ENCODE measurements at regions not wholly inside any gene's neighbourhood (a gene's known extent, or its start where the extent isn't known, plus 50 kb on each side); places are given as distances from the start of the nearest gene placed in this dataset.
"Not testable (repeated sequence)": the region's sequence is repeated elsewhere in the genome, so short reads cannot be mapped to it uniquely, and the experiment has no call there.

GRCh38 chr6:146931214-146931613 lies 273.0 kb upstream of the STXBP5 start:
- no peak for DNase-seq (ENCODE audit: low read depth in 2 of 3, low spot score in 1 of 3)

- no peak for DNase-seq (ENCODE audit: low read depth in 2 of 3, low spot score in 1 of 3)
These were observed 266.9 kb upstream of the STXBP5 start for GRCh38 chr6:146937316-146937715.

- DNase-seq (ENCODE audit: low read depth in 2 of 3, low spot score in 1 of 3) = no peak
These were observed 266.0 kb upstream of the STXBP5 start for GRCh38 chr6:146938266-146938665.

- DNase-seq (ENCODE audit: low read depth in 2 of 3, low spot score in 1 of 3) = not testable (repeated sequence)
These were observed 264.8 kb upstream of the STXBP5 start for GRCh38 chr6:146939456-146939855.

GRCh38 chr6:146943664-146944063 lies 260.6 kb upstream of the STXBP5 start:
- no peak for DNase-seq (ENCODE audit: low read depth in 2 of 3, low spot score in 1 of 3)

GRCh38 chr6:146944077-146944476 lies 260.1 kb upstream of the STXBP5 start:
- no peak for DNase-seq (ENCODE audit: low read depth in 2 of 3, low spot score in 1 of 3)

- no peak for DNase-seq (ENCODE audit: low read depth in 2 of 3, low spot score in 1 of 3)
These were observed 259.4 kb upstream of the STXBP5 start for GRCh38 chr6:146944809-146945208.

GRCh38 chr6:146946559-146946958 lies 257.7 kb upstream of the STXBP5 start:
- no peak for DNase-seq (ENCODE audit: low read depth in 2 of 3, low spot score in 1 of 3)

GRCh38 chr6:146948790-146949342 lies 255.4 kb upstream of the STXBP5 start:
- DNase-seq (ENCODE audit: low read depth in 2 of 3, low spot score in 1 of 3) = no peak

- no peak for DNase-seq (ENCODE audit: low read depth in 2 of 3, low spot score in 1 of 3)
These were observed 254.8 kb upstream of the STXBP5 start for GRCh38 chr6:146949425-146949824.

- DNase-seq (ENCODE audit: low read depth in 2 of 3, low spot score in 1 of 3) = no peak
These were observed 253.8 kb upstream of the STXBP5 start for GRCh38 chr6:146950351-146950835.

- no peak for DNase-seq (ENCODE audit: low read depth in 2 of 3, low spot score in 1 of 3)
These were observed 248.6 kb upstream of the STXBP5 start for GRCh38 chr6:146955570-146955969.

GRCh38 chr6:146957181-146958093 lies 246.8 kb upstream of the STXBP5 start:
- no peak for DNase-seq (ENCODE audit: low read depth in 2 of 3, low spot score in 1 of 3)

GRCh38 chr6:146961831-146962230 lies 242.4 kb upstream of the STXBP5 start:
- DNase-seq (ENCODE audit: low read depth in 2 of 3, low spot score in 1 of 3) = no peak

GRCh38 chr6:146962329-146962728 lies 241.9 kb upstream of the STXBP5 start:
- no peak for DNase-seq (ENCODE audit: low read depth in 2 of 3, low spot score in 1 of 3)

- DNase-seq (ENCODE audit: low read depth in 2 of 3, low spot score in 1 of 3) = no peak
These were observed 239.0 kb upstream of the STXBP5 start for GRCh38 chr6:146965110-146965689.

GRCh38 chr6:146968041-146968760 lies 236.0 kb upstream of the STXBP5 start:
- no peak for DNase-seq (ENCODE audit: low read depth in 2 of 3, low spot score in 1 of 3)

- DNase-seq (ENCODE audit: low read depth in 2 of 3, low spot score in 1 of 3) = no peak
These were observed 231.7 kb upstream of the STXBP5 start for GRCh38 chr6:146972546-146972945.

GRCh38 chr6:146974351-146974750 lies 229.9 kb upstream of the STXBP5 start:
- no peak for DNase-seq (ENCODE audit: low read depth in 2 of 3, low spot score in 1 of 3)

GRCh38 chr6:146975093-146975492 lies 229.1 kb upstream of the STXBP5 start:
- no peak for DNase-seq (ENCODE audit: low read depth in 2 of 3, low spot score in 1 of 3)

GRCh38 chr6:146980900-146981329 lies 223.3 kb upstream of the STXBP5 start:
- DNase-seq (ENCODE audit: low read depth in 2 of 3, low spot score in 1 of 3) = no peak

Data from stimulated activated CD4-positive, alpha-beta T cell treated with anti-CD3 and anti-CD28 coated beads, Interleukin-12 subunit alpha, Interleukin-12 subunit beta, amount 100 ng/mL, for 48 hours (primary cell).